ENCODE measurements at regions not wholly inside any gene's neighbourhood (a gene's known extent, or its start where the extent isn't known, plus 50 kb on each side); places are given as distances from the start of the nearest gene placed in this dataset.
A peak's percentile ranks its signal among the peaks of the same experiment; 100 is the strongest.

GRCh38 chr5:108467563-108467962, 85.7 kb upstream of the FBXL17 start:
- no peaks in the 10 kb centered on the region for H3F3A ChIP-seq (ENCODE audit: insufficient read depth, low read length)
- H4K20me1 ChIP-seq (ENCODE audit: insufficient read depth, low read length): no peaks in the 10 kb centered on the region
- no peak for DNase-seq
- no peaks in the 10 kb centered on the region for H3K9me3 ChIP-seq (replicated peaks; ENCODE audit: insufficient read depth, low read length)
- no peaks in the 10 kb centered on the region for H3K27me3 ChIP-seq (replicated peaks; ENCODE audit: insufficient read depth, low read length)
- no peak overlapping the region for H3K27ac ChIP-seq (ENCODE audit: low read length)
- H3K79me2 ChIP-seq (ENCODE audit: low read length): no peaks in the 10 kb centered on the region
- H3K9me2 ChIP-seq (replicated peaks; ENCODE audit: insufficient read depth, low read length): no peaks in the 10 kb centered on the region
- no peak overlapping the region for H3K4me3 ChIP-seq (ENCODE audit: low read length)
- H3K9ac ChIP-seq (ENCODE audit: low read length): no peak overlapping the region
- no peaks in the 10 kb centered on the region for H3K36me3 ChIP-seq (replicated peaks; ENCODE audit: insufficient read depth, low read length)
- no peaks in the 10 kb centered on the region for H3K4me1 ChIP-seq (ENCODE audit: low read length)
- TF ChIP-seq CTCF (IDR thresholded peaks at IDR 0.05; ENCODE audit: low read length) (no peak), EZH2phosphoT487 (IDR thresholded peaks at IDR 0.05; ENCODE audit: low read length) (no peak)
- H2AFZ ChIP-seq (ENCODE audit: low read length): no peak overlapping the region
- no peak overlapping the region for H3K4me2 ChIP-seq (ENCODE audit: low read depth, low read length)

- Histone ChIP-seq H3K79me2 (ENCODE audit: low read length) (no peaks in the 10 kb centered on the region), H3K36me3 (replicated peaks; ENCODE audit: insufficient read depth, low read length) (no peaks in the 10 kb centered on the region), H3K9me2 (replicated peaks; ENCODE audit: insufficient read depth, low read length) (no peaks in the 10 kb centered on the region), H3F3A (ENCODE audit: insufficient read depth, low read length) (no peaks in the 10 kb centered on the region; the same call in 1 of the 2 replicates), H2AFZ (ENCODE audit: low read length) (no peak overlapping the region), H4K20me1 (ENCODE audit: insufficient read depth, low read length) (no peaks in the 10 kb centered on the region), H3K4me2 (ENCODE audit: low read depth, low read length) (peak overlapping the region; percentile 19), H3K27me3 (replicated peaks; ENCODE audit: insufficient read depth, low read length) (no peaks in the 10 kb centered on the region), H3K9ac (ENCODE audit: low read length) (no peak overlapping the region), H3K4me1 (ENCODE audit: low read length) (peaks cover 12% of the 10 kb centered on the region), H3K4me3 (ENCODE audit: low read length) (no peak overlapping the region), H3K9me3 (replicated peaks; ENCODE audit: insufficient read depth, low read length) (no peaks in the 10 kb centered on the region), H3K27ac (ENCODE audit: low read length) (peak overlapping the region; percentile 9; the same call in 1 of the 2 replicates)
- DNase-seq: peak; percentile 22
- TF ChIP-seq EZH2phosphoT487 (IDR thresholded peaks at IDR 0.05; ENCODE audit: low read length): no peak
- TF ChIP-seq CTCF (IDR thresholded peaks at IDR 0.05; ENCODE audit: low read length): no peak
- TF ChIP-seq EZH2 (optimal IDR thresholded peaks at IDR 0.05; ENCODE audit: low read depth, low read length): no peak
Observed at GRCh38 chr5:108461628-108462367, 79.9 kb upstream of the FBXL17 start.

GRCh38 chr5:108459769-108460168, 77.9 kb upstream of the FBXL17 start:
- Histone ChIP-seq H4K20me1 (ENCODE audit: insufficient read depth, low read length) (no peaks in the 10 kb centered on the region), H3K36me3 (replicated peaks; ENCODE audit: insufficient read depth, low read length) (no peaks in the 10 kb centered on the region), H3K27ac (ENCODE audit: low read length) (no peak overlapping the region), H2AFZ (ENCODE audit: low read length) (no peak overlapping the region), H3K4me3 (ENCODE audit: low read length) (no peak overlapping the region), H3F3A (ENCODE audit: insufficient read depth, low read length) (no peaks in the 10 kb centered on the region; the same call in 1 of the 2 replicates), H3K27me3 (replicated peaks; ENCODE audit: insufficient read depth, low read length) (no peaks in the 10 kb centered on the region), H3K9ac (ENCODE audit: low read length) (no peak overlapping the region), H3K4me2 (ENCODE audit: low read depth, low read length) (no peak overlapping the region), H3K9me3 (replicated peaks; ENCODE audit: insufficient read depth, low read length) (no peaks in the 10 kb centered on the region), H3K4me1 (ENCODE audit: low read length) (peaks cover 12% of the 10 kb centered on the region), H3K79me2 (ENCODE audit: low read length) (no peaks in the 10 kb centered on the region), H3K9me2 (replicated peaks; ENCODE audit: insufficient read depth, low read length) (no peaks in the 10 kb centered on the region)
- TF ChIP-seq EZH2 (optimal IDR thresholded peaks at IDR 0.05; ENCODE audit: low read depth, low read length) (no peak), CTCF (IDR thresholded peaks at IDR 0.05; ENCODE audit: low read length) (no peak), EZH2phosphoT487 (IDR thresholded peaks at IDR 0.05; ENCODE audit: low read length) (no peak)
- no peak for DNase-seq
